T-helper 2 cell treated with Interferon-gamma antibody and Interleukin-4, amounts not matched to agents 5 μg/mL and 100 μg/mL, for 36 hours (primary cell): ENCODE measurements at regions not wholly inside any gene's neighbourhood (a gene's known extent, or its start where the extent isn't known, plus 50 kb on each side); places are given as distances from the start of the nearest gene placed in this dataset.

Experiments used
- DNase-seq: peaks from one replicate; pipeline ENCODE4 v3.0.0; 2021; ENCODE audit warnings: low spot score
- H3K27ac Mint-ChIP-seq: one replicate; pipeline ENCODE4 v1.8.0; 2021; ENCODE audit warnings: mild to moderate bottlenecking, mixed read lengths
- H3K27me3 Mint-ChIP-seq: one replicate; pipeline ENCODE4 v1.8.0; 2021; ENCODE audit warnings: low read depth, mixed read lengths
- H3K36me3 Mint-ChIP-seq: one replicate; pipeline ENCODE4 v1.8.0; 2021; ENCODE audit warnings: low read depth, mixed read lengths
- H3K4me1 Mint-ChIP-seq: one replicate; pipeline ENCODE4 v1.8.0; 2021; ENCODE audit warnings: low read depth, mixed read lengths
- H3K4me3 Mint-ChIP-seq: one replicate; pipeline ENCODE4 v1.8.0; 2022; ENCODE audit warnings: mild to moderate bottlenecking, moderate library complexity, mixed read lengths
- H3K9me3 Mint-ChIP-seq: one replicate; pipeline ENCODE4 v1.8.0; 2021; ENCODE audit warnings: mixed read lengths

GRCh38 chr4:126776361-126776760 lies 856.4 kb upstream of the INTU start:
- Mint-ChIP-seq H3K27ac (no peak overlapping the region), H3K36me3 (no peaks in the 10 kb centered on the region), H3K4me1 (no peaks in the 10 kb centered on the region), H3K4me3 (no peak overlapping the region), H3K27me3 (no peaks in the 10 kb centered on the region), H3K9me3 (peaks cover 5% of the 10 kb centered on the region)
- no peak for DNase-seq

GRCh38 chr4:126777649-126778048 lies 855.1 kb upstream of the INTU start:
- no peak overlapping the region for H3K27ac Mint-ChIP-seq
- peaks cover 5% of the 10 kb centered on the region for H3K9me3 Mint-ChIP-seq
- no peaks in the 10 kb centered on the region for H3K27me3 Mint-ChIP-seq
- no peak for DNase-seq
- no peaks in the 10 kb centered on the region for H3K36me3 Mint-ChIP-seq
- no peak overlapping the region for H3K4me3 Mint-ChIP-seq
- no peaks in the 10 kb centered on the region for H3K4me1 Mint-ChIP-seq

- Mint-ChIP-seq H3K4me1 (no peaks in the 10 kb centered on the region), H3K27me3 (no peaks in the 10 kb centered on the region), H3K9me3 (peaks cover 5% of the 10 kb centered on the region), H3K36me3 (no peaks in the 10 kb centered on the region), H3K4me3 (no peak overlapping the region), H3K27ac (no peak overlapping the region)
- DNase-seq: no peak
These were observed 854.4 kb upstream of the INTU start for GRCh38 chr4:126778348-126778747.

DNA sequence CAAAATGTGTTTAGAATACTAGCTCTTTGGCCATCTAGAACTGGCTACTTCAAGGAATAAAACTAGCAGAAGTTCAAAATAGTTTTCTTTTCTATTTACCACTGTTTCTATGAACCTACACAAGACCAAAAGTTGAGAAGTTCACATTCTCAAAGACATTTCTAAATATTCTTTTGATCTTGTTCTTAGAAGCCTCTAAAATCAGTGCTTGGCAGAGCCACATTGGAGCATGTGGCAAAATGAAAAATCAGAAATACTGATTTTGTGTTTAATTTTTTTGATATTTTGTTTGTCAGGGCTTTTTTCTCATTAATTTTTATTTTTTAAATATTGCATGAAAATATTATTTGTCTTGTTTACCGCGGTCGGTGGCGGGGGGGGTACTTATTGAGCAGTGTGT lies 853.8 kb upstream of the INTU start:
- no peaks in the 10 kb centered on the region for H3K4me1 Mint-ChIP-seq
- no peak overlapping the region for H3K4me3 Mint-ChIP-seq
- no peaks in the 10 kb centered on the region for H3K27me3 Mint-ChIP-seq
- no peak for DNase-seq
- H3K36me3 Mint-ChIP-seq: no peaks in the 10 kb centered on the region
- peaks cover 11% of the 10 kb centered on the region for H3K9me3 Mint-ChIP-seq
- no peak overlapping the region for H3K27ac Mint-ChIP-seq

- Mint-ChIP-seq H3K27ac (no peak overlapping the region), H3K4me1 (no peaks in the 10 kb centered on the region), H3K27me3 (no peaks in the 10 kb centered on the region), H3K4me3 (no peak overlapping the region), H3K9me3 (peaks cover 11% of the 10 kb centered on the region), H3K36me3 (no peaks in the 10 kb centered on the region)
- DNase-seq: no peak
These were observed 853.2 kb upstream of the INTU start for GRCh38 chr4:126779436-126780166.

DNA sequence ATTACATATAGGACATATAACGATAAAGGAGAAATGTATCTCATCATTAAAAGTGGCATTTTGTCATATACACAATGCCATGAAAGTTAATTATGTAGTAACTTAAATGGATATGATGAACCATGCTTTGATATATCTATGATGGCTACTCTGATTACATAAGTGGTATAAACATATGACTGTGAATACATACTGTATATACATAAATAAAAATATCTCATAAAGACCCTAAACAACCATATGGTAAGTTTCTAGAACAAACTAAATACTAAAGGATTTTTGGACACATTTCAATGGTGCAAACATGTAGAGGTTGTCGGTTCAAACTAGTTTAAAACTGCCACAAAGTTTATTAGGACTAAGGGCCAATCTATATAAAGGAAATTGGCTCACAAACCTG lies 849.6 kb upstream of the INTU start:
- Mint-ChIP-seq H3K4me1 (no peaks in the 10 kb centered on the region), H3K4me3 (no peak overlapping the region), H3K27ac (no peak overlapping the region), H3K27me3 (no peaks in the 10 kb centered on the region), H3K36me3 (no peaks in the 10 kb centered on the region), H3K9me3 (peaks cover 14% of the 10 kb centered on the region)
- DNase-seq: no peak

DNA sequence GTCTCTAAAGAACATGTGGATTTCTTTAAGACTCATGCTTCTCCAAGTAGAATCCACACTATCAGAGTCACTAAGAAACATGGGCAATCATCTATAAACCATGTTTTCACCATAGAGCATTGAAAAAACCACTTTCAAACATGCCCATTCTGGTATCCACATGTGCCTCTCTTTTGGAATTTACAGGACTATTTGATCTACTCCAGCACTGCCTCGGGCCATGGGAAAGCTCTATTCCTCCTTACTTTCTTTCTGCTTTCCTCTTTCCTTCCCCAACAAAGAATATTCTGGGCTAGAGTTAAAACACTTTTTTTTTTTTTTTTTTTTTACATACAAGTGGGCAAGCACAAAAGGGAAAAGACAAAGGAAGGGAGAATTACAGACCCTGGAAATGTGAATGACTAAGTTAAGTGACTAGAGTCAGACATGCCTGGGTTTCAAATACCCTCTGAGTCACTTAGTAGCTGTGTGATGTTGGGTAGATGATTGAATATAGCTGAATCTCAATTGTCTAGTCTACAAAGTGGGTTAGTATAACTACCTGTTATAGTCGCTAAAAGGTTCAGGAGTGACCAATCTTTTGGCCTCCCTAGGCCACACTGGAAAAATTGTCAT lies 847.7 kb upstream of the INTU start:
- no peaks in the 10 kb centered on the region for H3K27me3 Mint-ChIP-seq
- no peak for DNase-seq
- peaks cover 11% of the 10 kb centered on the region for H3K9me3 Mint-ChIP-seq
- H3K36me3 Mint-ChIP-seq: no peaks in the 10 kb centered on the region
- H3K4me1 Mint-ChIP-seq: no peaks in the 10 kb centered on the region
- H3K27ac Mint-ChIP-seq: no peak overlapping the region
- no peak overlapping the region for H3K4me3 Mint-ChIP-seq

DNA sequence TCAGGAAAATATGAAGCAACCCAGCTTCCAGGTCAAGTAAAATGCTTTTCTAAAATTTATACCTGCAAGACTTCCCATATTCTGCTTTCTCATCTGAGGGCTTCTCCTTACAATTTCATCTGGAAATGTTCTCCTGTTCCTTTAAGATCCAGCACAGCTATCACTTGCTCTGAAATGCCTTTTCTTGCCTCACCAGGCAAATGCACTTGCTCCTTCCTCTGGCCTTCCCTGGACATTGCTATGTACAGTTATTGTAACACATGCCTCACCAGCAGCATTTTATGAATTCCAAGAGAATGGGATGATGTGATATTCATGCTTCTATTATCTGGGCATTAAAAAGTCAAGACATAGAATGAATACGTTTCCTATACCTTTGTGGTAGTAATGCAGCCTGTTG lies 842.1 kb upstream of the INTU start:
- no peaks in the 10 kb centered on the region for H3K4me1 Mint-ChIP-seq
- H3K36me3 Mint-ChIP-seq: no peaks in the 10 kb centered on the region
- H3K9me3 Mint-ChIP-seq: peaks cover 8% of the 10 kb centered on the region
- H3K27ac Mint-ChIP-seq: no peak overlapping the region
- DNase-seq: no peak
- no peaks in the 10 kb centered on the region for H3K27me3 Mint-ChIP-seq
- no peak overlapping the region for H3K4me3 Mint-ChIP-seq

GRCh38 chr4:126794363-126794762 lies 838.4 kb upstream of the INTU start:
- Mint-ChIP-seq H3K4me1 (no peaks in the 10 kb centered on the region), H3K27me3 (no peaks in the 10 kb centered on the region), H3K36me3 (no peaks in the 10 kb centered on the region), H3K27ac (no peak overlapping the region), H3K4me3 (no peak overlapping the region), H3K9me3 (peaks cover 3% of the 10 kb centered on the region)
- DNase-seq: no peak

GRCh38 chr4:126798214-126798613 lies 834.5 kb upstream of the INTU start:
- Mint-ChIP-seq H3K36me3 (no peaks in the 10 kb centered on the region), H3K27me3 (no peaks in the 10 kb centered on the region), H3K4me3 (no peak overlapping the region), H3K9me3 (peaks cover 3% of the 10 kb centered on the region), H3K27ac (no peak overlapping the region), H3K4me1 (no peaks in the 10 kb centered on the region)
- DNase-seq: no peak

DNA sequence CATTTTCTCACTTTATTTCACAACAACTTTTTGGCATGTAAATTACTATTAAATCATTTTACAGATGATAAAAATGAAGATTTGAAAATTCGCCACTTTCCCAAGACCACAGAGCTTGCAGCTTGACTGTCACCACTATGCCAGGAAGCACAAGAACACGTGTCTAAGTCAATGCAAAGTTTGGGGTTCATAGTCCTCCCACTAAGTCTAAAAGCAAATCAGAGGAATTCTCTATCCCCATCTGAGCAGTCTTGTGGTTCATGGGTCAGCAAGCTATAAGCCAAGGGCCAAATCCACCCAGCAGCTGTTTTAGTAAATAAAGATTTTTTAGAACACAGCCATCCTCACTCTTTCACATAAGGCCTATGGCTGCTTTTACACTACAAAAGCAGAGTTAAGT lies 833.3 kb upstream of the INTU start:
- Mint-ChIP-seq H3K27me3 (no peaks in the 10 kb centered on the region), H3K4me3 (no peak overlapping the region), H3K4me1 (no peaks in the 10 kb centered on the region), H3K27ac (no peak overlapping the region), H3K36me3 (no peaks in the 10 kb centered on the region), H3K9me3 (peaks cover 6% of the 10 kb centered on the region)
- DNase-seq: no peak

DNA sequence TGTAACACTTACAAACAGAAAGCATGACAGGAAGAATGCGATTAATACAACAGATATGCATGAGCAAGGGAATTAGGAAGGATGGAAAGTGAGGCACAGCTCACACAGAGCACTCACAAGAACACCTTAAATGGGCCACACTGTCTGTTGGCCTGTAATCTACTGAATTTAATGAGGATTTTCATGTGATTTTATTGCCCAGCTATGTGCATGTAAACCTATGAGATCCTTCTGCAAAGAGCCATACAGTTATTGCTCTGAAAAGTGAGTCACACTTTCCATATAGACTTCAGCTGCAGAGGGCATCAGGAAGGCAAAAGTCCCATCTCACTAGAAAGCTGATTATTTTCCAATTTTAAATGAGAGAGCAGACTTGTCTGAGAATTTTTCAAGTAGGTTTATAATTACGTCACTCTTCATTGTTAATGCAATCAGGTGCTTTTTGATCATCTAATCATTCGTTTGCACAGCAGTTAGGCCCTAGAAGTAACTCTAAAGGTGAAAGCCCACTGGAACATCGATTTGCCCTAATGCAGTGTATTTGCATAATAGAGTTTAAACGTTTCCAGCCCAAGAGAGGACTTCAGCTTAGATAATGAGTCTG lies 832.7 kb upstream of the INTU start:
- no peaks in the 10 kb centered on the region for H3K36me3 Mint-ChIP-seq
- no peak overlapping the region for H3K4me3 Mint-ChIP-seq
- H3K4me1 Mint-ChIP-seq: no peaks in the 10 kb centered on the region
- no peak overlapping the region for H3K27ac Mint-ChIP-seq
- H3K27me3 Mint-ChIP-seq: no peaks in the 10 kb centered on the region
- H3K9me3 Mint-ChIP-seq: peaks cover 6% of the 10 kb centered on the region
- DNase-seq: no peak

DNA sequence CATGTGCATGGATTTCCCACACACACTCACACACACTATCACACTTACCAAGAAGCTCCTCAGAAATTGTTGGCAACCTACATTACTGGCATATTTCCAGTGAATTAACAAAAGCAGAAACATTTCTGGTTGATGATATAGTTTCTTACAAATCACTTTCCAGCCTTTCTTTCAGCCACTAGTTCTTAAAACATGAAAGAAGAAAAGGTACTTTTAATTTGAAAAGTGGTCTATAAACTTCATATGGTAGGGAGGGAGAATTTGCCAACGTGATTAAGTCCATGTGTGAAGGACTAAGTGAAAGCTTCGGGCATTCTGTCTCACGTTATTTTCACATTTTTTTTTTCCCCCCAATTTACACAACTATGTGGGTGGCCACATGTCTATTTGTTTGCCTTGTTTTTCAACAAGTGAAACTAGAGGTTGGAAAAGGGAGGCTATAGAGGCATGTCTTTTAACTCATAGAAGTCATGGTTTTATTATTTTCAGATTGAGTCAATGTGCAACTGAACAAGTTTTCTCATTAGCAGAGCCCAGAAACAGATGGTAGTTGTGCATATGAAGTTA lies 832.1 kb upstream of the INTU start:
- Mint-ChIP-seq H3K27ac (no peak overlapping the region), H3K36me3 (no peaks in the 10 kb centered on the region)

GRCh38 chr4:126807132-126807531 lies 825.6 kb upstream of the INTU start:
- Mint-ChIP-seq H3K36me3 (no peaks in the 10 kb centered on the region), H3K27me3 (no peaks in the 10 kb centered on the region), H3K4me3 (no peak overlapping the region), H3K9me3 (peaks cover 16% of the 10 kb centered on the region), H3K27ac (no peak overlapping the region), H3K4me1 (no peaks in the 10 kb centered on the region)
- DNase-seq: no peak

More for the DNA sequence above, 832.1 kb upstream of the INTU start:
- no peaks in the 10 kb centered on the region for H3K27me3 Mint-ChIP-seq
- H3K4me1 Mint-ChIP-seq: no peaks in the 10 kb centered on the region
- H3K9me3 Mint-ChIP-seq: peaks cover 6% of the 10 kb centered on the region
- DNase-seq: no peak
- no peak overlapping the region for H3K4me3 Mint-ChIP-seq
